NCI-H2081 treated with DMSO at 0.1 percent for 48 hours (cell line): ENCODE measurements at regions not wholly inside any gene's neighbourhood (a gene's known extent, or its start where the extent isn't known, plus 50 kb on each side); places are given as distances from the start of the nearest gene placed in this dataset.

Experiments
- DNase-seq: peaks from one replicate; lab custom pipeline; 2025; lab: John Stamatoyannopoulos, UW

DNA sequence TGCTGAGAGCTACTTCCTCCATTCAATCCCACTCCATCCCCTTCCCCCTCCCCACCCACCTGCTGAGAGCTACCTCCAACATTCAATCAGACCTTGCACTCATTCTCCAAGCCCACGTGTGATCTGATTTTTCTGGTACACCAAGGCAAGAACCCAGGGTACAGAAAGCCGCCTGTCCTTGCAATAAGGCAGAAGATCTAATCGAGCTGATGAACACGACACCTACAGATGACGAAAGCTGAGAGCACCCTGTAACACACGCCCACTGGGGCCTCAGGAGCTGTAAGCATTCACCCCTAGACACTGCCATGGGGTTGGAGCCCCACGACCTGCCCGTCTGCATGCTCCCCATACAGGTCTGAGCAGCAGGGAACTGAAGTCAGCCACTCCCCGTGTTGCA lies 58.3 kb downstream of the TRIML1 start:
- DNase-seq: no peak

DNA sequence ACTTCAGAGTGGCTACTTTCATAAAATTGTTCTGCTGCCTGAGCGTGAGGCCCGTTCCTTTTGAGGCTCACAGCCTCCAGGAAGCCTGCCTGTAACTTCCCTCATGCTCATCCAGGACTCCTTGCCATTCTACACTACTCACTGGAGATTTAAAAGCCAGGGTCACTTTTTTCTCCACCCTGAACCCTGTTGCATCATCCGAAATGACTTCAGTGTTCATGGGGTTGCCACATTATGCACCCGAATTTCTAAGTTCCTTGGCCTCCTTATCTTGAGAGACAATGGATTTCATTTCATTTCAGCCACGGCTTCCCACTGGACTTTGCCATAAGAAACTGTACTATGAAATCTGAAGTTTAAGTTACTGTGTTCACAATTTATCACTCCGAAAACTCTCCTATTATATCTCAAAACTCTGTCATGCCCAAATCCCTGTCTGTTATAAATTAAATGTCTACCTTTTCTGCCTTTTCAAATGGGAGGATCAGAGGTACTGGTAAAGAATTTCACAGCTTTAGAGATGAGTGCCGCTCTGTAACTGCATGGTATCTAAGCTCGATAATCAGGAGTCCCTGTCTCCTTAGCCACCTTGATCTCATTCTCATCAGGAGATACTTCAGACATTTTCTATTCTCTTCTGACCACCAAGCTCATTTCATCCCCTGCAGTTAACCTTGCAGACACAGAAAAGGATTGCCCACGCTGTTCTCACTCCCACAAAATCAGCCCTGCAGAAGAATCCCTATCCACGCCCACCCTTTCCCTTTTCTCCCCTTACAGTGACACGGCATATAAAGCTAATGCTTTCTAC lies 59.9 kb downstream of the TRIML1 start:
- no peak for DNase-seq

DNA sequence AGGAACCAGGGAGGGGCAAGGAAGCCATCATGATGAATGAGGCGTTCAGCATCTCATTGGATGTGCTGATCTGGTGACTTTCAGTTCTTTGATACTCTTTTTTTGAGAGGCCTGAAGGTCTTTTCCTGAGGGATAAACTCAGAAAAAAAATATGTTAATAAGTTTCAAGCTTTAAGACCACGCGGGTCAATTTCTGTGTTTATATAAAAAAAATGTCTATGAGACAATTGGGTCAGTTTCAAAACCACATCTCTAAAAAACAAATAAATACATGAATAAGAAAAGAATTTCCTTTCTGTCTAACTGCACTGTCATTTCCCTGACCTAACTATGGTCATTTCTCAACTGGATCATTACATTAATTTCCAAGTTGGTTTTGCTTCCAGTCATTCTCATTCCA lies 62.6 kb downstream of the TRIML1 start:
- no peak for DNase-seq

DNA sequence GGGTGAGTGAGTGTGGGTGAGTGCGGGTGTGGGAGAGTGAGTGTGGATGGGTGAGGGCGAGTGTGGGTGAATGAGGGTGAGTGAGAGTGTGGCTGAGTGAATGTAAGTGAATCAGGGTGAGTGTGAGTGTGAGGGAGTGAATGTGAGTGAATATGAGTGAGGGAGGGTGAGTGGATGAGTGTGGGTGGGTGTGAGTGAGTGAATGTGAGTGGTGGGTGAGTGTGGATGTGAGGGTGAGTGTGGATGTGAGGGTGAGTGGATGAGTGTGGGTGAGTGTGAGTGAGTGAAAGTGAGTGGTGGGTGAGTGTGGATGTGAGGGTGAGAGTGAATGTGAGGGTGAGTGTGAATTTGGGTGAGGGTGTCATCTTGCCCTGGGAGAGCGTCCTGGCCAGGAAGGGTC lies 67.5 kb downstream of the TRIML1 start:
- no peak for DNase-seq

DNA sequence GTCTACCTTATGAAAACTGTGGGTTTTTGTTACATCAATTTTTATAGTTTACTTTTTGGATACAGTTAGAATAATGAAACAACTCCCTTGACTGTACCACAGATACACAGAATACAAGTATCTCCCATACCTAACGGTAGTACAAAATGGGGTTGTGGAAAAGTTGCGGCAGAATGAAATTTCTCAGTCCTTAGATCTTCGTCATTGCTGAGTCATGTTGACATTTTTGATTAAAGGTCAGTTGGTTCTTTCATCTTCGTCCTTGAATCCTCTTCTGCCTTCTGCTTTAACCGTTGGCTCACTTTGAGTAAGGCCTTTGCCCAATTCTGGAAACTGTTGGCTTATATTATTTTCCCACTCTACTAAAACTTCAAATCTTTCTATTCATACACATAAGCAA lies 75.6 kb downstream of the TRIML1 start:
- DNase-seq: no peak

DNA sequence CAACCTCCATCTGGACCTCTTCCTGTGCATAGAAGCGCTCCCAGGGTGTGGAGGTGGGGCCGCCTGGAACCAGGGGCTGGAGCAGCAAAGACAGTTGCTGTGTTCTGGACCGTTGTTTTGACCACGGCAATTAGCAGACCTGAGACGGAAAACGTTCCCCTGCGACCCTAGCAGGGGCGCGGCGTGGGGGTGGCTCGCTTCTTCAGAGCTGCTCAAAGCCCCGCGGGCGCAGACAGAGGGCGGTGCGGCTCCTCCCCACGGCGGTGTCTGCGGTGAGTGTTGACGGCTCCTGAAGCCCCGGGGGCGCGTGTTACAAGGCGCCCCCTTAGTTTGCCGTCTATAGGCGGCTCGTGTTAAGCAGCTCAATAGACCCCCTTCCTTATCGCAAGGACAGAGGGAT lies 79.2 kb downstream of the TRIML1 start:
- DNase-seq: no peak

DNA sequence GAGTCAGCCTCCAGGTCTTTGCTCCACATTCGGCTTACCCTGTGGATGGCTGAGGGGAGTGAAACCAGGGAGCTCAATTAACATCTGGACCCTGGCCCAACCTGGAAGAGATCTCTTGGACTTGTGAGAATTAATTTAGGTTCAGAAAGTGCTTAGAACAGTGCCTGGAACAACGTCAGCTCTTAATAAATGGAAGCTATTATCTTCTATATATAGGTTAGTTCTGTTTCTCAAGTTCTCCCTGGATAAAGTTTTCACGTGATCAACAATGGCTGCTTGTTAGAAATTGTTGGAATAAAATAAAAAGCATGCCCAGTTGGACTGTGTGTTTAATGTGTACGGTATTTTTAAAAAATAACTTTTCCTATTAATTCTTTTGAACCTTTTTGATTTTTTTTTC lies 80.8 kb downstream of the TRIML1 start:
- DNase-seq: no peak

DNA sequence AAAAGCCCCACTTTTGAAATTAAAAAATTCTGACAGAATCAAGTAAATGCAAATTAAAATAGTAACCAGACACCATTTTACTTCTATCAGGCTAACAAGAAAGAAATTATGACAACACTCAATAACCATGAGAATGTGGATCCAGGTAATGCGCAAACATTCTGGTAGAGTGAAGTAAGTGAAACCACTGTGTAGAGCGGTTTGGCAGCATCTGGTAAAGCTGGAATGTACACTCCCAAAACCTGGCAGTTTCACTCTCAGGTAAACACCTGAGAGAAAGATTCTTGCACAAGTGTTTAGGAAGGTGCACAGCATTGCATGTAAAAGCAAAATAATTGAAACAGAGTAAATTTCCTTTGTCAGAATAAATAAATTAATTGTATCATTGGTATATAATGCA lies 81.8 kb downstream of the TRIML1 start:
- DNase-seq: no peak

DNA sequence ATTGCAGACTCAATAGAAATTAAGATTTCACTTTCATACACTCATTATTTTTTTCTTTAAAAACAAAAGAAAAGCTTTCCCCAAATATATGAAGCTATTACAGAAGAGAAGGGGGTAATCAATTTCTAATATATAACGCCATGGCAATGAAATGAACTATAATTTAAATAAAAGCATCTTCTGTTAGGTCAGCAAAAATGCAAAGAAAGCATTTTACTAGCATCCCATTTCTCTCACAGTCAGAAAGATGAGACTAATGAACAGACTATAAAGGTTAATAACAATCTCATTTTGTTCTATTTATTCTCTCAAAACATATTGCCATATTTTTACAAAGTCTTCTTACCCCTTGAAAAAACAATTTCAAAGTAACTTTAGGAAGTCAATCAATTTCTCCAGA lies 89.0 kb downstream of the TRIML1 start:
- DNase-seq: no peak

DNA sequence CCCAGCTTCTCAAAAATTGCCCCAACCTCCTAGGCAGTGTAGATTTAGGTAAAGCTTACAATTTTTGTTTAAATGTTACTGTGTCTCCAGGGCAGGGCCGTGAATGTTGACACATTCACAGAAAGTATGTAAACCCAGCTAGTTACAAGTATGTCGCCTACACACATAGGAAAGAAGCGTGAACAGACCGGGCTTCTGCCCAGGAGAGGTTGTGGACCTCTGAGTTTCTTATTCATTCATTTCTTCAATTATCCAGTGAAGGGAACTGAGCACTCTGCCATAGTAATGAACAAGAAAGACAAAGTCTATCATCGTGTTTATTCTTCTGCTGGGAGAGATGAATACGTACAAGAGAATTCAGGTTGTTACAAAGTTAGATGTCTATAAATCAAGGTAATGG lies 93.2 kb downstream of the TRIML1 start:
- DNase-seq: no peak

DNA sequence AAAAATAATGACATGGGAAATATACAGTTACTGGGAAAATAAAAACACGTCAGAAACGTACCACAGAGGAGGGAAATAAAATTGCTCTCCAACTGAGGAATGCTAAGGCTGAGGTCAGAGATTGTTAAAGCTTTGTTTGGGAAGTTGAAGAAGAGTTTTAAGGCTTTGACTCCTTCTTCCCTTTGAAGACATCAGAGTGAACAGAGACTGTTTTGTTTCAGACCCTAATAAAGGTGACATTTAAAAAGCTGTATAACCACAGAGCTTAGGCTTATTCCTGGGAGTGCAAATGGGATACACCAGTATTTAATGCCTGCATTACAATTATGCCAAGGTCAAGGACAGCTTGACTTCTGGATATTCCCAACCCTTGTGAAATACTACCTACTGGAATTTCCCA lies 102.8 kb downstream of the TRIML1 start:
- no peak for DNase-seq

DNA sequence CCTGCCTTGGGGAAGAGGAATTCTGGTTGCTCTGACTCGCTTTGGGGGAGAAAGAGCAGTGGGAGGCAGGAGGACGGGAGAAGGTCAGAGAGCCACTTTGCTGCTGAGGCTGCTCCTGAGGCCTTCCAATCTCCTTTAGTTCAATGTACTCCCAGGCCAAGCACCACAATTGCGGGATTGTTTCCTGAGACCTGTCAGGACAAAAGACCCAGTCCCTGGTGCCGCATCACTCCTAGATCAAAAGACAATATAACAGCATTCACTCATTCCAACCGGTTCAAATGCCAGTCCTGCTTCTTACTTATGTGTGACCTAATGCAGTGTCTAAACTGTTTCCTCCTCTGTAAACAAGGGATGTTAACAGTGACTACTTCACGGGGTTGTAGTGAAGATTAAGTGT lies 106.4 kb downstream of the TRIML1 start:
- DNase-seq: no peak

DNA sequence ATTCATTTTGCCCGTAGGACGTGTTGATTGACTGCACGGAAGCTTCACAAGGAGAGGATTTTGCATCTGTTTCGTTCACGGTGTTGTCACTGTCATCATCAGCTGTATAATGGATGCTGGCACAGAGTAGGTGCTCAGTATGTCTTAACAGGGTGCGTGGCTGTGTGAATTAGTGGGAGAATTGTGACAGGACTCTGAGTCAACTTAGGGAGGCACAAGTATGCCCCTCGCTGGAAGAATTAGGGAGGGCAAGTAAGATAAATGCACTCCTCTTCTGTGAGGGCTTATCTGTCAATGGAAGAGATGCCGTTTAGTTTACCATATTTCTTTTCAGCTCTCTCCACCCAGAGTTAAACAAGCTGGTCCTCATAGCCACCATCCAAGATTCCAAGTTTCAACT lies 107.2 kb downstream of the TRIML1 start:
- no peak for DNase-seq

DNA sequence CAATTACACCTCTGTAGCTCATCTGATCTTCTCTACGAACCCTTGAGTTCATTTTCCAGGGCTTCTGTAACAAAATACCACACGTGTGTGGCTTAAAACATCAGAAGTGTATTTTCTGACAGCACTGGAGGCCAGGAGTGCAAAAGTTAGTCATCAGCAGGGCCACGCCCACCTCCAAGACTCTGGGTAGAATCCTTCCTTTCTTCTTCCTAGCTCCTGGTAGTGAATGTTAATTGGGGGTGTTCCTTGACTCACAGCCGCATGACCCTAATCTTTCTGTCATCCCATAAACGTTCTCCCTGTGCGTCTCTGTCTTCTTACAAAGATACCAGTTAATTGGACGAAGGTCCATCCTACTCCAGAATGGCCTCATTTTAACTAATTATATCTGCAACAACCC lies 115.0 kb downstream of the TRIML1 start:
- no peak for DNase-seq

DNA sequence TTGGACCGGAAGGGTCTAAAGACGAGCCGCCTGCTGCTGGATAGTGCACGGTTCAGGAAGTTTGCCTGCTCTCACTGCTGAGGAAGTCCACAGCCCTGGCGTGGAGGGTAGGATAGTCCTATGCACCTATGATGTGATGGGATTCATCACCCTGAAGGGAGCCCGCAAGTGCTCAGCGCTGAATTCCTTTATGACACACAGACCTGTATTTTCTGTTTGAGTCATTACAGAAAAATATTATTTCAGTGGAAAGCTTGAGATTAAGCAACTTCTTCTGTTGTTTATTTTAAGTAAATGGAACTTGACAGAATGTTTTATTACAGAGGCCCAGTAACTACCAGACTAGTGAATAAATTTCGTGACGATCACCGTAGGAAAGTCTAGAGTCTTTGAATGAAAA lies 123.2 kb downstream of the TRIML1 start:
- DNase-seq: no peak

DNA sequence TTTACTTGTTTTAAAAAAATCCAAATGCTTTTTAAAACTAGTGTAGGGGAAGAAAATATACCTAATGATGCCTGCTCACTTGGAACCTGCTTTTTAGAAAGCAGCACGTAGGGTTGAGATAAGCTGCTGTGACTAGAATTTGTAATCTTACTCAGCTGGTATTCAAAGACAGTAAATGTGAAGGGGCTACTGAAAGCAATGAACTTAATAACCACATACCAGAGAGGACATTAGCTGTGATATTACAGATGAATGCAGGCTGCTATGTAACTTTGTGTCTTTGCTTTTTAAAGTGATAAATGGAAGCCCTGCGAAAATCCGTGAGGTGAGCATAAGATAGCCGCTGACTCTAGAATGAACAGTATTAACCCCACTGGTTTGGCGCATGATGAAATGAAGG lies 124.1 kb downstream of the TRIML1 start:
- no peak for DNase-seq

DNA sequence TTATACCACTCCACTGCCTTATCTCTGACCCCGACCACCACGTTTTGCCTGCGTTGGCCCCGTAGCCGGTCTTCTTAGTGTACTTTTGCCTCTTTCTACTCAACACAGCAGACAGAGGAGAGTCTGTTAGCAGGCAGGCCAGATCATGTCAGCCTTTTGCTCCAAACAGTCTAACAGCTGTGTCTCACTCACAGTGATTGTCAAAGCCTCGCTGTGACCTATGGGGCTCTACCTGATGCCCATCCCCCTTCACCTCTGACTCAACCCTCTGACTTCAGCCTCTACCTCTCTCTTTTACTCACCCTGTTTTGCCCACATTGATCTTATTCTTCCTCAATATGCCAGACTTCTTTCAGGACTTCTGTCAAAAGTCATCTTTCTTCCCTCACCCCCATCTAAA lies 127.1 kb downstream of the TRIML1 start:
- DNase-seq: no peak

DNA sequence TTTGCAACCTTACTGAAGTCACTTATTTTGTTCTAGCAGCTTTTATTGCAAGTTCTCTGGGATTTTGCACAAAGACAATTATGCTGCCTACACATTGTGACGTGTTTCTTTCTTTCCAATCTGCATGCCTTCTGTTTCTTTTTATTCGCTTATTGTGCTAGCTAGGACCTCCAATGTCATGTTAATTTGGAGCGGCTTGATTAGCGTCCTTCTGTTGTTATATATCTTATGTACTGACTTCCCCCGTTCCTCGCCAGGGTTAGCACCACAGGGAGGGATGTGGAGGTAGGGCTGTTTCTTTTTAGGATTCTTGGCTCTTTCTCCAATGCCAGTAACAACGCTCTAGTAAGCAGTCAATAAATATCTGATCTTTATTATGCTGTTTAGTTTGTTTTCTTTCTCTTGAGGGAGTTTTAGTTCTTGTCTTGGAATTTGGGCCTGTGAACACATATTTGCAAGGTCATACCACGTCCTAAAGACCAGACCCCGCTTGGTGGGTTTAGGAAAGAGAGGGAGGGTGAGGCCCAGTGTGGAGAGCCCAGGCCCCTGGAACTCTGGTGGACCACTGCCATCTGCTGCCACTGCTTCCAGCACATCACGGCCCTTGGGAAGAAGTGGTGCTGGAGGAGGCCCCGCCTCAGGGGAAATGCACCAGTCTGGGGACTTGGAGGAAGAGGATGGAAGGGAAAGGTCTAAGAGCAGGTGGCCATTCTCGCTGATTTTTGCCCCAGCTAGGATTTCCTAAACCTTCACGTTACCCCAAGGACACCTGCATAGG lies 129.1 kb downstream of the TRIML1 start:
- no peak for DNase-seq

DNA sequence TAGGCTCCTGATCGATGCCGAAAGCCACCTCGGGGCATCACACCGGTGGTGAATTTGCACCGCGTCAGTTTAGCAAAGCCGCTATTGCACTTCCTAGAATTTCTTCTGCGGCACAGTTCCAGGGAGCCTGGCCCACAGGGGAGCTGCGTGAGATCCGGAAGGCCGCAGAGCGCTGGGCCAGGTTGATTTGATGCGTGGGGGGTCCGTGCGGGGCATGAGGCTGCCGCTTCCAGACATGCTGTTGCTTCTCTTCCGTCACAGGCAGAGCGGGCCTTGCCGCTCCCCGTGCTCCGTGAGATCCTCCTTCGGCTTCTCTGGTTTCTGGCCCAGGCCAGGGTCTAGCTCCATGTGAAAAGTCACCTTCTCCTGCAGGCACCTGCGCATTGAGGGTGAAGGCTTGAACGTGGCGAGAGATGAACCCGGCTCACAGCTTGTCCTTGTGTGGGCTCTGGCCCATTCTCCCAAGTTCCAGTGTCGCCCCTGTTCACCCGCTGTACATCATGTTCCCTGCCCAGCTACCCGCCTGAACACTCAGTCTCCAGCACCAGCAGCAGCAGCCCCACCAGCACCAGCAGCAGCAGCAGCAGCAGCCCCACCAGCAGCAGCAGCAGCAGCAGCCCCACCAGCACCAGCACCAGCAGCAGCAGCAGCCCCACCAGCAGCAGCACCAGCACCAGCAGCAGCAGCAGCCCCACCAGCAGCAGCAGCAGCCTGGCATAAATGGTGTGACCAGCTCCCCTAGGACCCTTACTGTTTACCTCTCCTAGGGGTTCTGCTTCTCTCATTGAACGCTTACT lies 131.2 kb downstream of the TRIML1 start:
- DNase-seq: no peak

DNA sequence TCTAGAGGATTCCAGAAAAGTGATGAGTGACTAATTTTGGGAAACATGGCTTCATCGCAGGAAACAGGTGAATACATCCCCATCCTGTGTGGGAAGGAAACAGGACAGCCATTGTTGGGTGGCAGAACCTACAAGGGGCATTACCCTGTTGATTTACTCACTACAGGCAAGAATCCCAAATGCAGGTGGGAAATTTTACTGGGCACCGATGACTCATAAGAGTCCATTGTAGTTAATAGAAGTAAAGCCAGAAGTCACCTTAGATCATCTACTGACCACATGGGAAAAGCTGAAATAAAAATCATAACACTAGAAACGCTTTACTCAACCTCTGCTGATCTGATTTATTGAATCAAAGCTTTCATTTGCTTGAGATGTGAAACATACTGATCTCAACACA lies 136.4 kb downstream of the TRIML1 start:
- no peak for DNase-seq

DNA sequence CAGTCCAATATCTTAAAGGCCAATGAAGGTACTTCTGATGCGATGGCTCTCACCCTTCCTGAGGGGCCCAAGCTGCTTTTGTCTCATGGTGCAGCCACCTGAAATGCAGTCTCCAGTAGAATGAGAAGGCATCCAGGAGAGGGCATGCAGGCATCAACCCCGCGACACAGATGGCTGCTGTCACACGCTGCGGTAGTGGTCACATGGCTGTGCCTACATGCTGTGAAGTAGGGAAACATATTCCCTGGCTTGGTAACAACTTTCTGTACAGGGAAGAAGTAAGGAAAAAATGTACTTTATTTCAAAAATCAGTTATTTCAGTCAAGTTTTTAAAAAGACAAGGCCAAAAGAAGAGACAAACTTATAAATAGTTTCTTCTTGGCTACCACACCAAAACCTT lies 139.9 kb downstream of the TRIML1 start:
- DNase-seq: no peak

DNA sequence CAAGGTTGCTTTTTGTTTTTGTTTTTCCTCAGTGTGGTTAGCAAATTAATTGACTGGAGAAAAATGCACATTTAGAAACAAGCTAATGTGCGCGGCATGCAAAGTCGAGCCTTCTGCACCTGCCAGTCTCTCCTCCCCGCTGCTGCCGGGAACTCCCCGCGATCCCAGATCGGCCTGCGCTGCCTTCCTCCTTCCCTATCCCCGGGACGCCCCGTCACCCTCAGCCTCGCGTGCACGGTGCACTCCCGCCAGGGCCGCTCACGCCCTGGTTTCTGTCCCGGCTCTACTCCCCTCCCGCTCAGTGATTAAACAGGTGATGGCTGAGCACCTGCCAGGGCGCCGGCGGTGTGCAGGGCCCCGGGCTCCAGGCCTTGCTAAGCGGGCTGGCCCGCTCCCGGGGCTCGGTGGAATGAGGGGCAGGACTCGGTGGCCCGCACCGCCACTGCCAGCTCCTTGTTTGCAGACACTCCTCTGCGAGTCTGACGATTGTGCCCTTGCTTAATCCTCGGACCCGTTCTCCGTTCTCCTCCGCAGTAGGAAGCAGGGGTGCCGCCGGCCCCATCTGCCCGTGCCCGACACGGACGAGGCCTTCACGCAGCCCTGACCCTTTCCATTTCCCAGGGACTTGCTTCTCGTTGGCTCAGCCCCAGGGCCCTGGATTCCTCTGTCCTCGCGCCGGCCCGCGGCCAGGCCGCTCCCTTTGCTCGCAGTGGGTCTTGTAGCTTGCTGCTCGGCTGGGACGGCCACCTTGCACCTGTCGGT lies 143.4 kb downstream of the TRIML1 start:
- DNase-seq: no peak
